BJ (cell line): ENCODE measurements at regions not wholly inside any gene's neighbourhood (a gene's known extent, or its start where the extent isn't known, plus 50 kb on each side); places are given as distances from the start of the nearest gene placed in this dataset.

Source experiments
- CTCF ChIA-PET: fragments of 350-600 bp; formaldehyde crosslinking; extraction: SDS; loops from one replicate; lab custom pipeline; 2021; ENCODE audit warnings: antibody characterized with exemption, inconsistent platforms; lab: Yijun Ruan, JAX
- POLR2A ChIA-PET: fragments of 300-600 bp; sonication (Branson Sonifier 250); formaldehyde crosslinking; extraction: SDS; loops from one replicate; lab custom pipeline; 2021; ENCODE audit warnings: antibody characterized with exemption; lab: Charles Lee
- DNase-seq: peaks from one replicate; pipeline ENCODE4 v3.0.0-alpha.2; 2011; ENCODE audit warnings: low read depth
- H3K27me3 ChIP-seq: 2 replicates; pipeline ENCODE4 v1.6.0; 2011; ENCODE audit warnings: low read length; ENCODE audit not compliant: control insufficient read depth, insufficient read depth
- H3K36me3 ChIP-seq: 2 replicates; pipeline ENCODE4 v1.5.1; 2011; ENCODE audit warnings: low read length; ENCODE audit not compliant: control insufficient read depth, insufficient read depth
- H3K4me3 ChIP-seq: 2 replicates; pipeline ENCODE4 v1.5.1; 2011; ENCODE audit warnings: low read depth, mild to moderate bottlenecking, control low read depth, low read length
- TF ChIP-seq, protein P1 (sequence below): IDR thresholded peaks from 2 replicates; pipeline ENCODE4 v1.5.1; 2011; ENCODE audit warnings: low read depth, mild to moderate bottlenecking, control low read depth, inconsistent platforms, low read length, moderate library complexity; ENCODE audit not compliant: insufficient read depth

DNA sequence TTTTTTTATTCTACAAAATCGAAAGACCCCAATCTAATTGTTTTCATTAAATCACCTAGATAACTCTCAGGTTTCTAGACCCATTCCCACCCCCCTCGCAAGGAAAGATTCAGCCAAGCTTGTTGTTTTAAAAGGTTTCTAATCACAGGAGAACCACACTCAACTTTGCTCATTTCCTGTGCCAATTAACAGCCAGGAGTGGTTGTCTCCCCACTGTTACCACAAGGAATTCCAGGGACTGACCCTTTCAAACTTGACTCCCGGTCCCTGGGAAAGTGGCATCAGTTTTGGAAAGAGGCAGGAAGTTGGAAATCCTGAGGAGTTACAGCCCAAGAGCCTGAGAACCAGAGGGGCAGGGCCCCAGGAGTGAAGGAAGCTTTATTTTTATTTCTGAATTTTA lies 561.3 kb upstream of the JAG1 start:
- Histone ChIP-seq H3K36me3 (no peaks in the 10 kb centered on the region), H3K4me3 (no peak overlapping the region), H3K27me3 (no peaks in the 10 kb centered on the region)
- TF ChIP-seq, protein P1, sequence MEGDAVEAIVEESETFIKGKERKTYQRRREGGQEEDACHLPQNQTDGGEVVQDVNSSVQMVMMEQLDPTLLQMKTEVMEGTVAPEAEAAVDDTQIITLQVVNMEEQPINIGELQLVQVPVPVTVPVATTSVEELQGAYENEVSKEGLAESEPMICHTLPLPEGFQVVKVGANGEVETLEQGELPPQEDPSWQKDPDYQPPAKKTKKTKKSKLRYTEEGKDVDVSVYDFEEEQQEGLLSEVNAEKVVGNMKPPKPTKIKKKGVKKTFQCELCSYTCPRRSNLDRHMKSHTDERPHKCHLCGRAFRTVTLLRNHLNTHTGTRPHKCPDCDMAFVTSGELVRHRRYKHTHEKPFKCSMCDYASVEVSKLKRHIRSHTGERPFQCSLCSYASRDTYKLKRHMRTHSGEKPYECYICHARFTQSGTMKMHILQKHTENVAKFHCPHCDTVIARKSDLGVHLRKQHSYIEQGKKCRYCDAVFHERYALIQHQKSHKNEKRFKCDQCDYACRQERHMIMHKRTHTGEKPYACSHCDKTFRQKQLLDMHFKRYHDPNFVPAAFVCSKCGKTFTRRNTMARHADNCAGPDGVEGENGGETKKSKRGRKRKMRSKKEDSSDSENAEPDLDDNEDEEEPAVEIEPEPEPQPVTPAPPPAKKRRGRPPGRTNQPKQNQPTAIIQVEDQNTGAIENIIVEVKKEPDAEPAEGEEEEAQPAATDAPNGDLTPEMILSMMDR: no peak
- ChIA-PET CTCF (no interaction called here), POLR2A (no interaction called here)
- peak; percentile 31 for DNase-seq

DNA sequence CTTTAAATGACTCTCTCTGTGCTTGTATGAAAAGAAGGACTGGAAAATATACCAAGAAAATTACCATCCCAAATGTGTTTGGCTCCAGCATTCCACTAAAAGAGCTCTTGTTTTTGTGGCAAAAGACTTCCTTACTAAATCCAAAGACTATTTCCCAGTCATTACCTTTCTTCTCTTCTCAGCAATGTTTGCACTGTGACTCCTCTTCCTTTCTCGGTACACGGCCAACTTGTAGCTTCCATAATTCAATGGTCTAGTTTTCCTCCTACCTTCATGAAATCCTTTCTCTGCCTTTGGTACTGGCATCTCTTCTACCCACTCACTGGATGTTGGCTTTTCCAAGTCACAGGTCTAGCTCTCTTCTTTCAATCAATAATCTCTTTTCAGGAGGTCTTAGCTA lies 568.5 kb upstream of the JAG1 start:
- TF ChIP-seq, protein P1: no peak
- CTCF ChIA-PET: interaction anchor here (1.2 kb wide), 1 partner anchor 20 kb away, joined by 3 read pairs; no protein-coding TSS in a partner anchor
- Histone ChIP-seq H3K36me3 (no peaks in the 10 kb centered on the region), H3K27me3 (peaks cover under 1% of the 10 kb centered on the region; the same call in 1 of the 2 replicates), H3K4me3 (no peak overlapping the region)
- POLR2A ChIA-PET: no interaction called here
- DNase-seq: no peak

DNA sequence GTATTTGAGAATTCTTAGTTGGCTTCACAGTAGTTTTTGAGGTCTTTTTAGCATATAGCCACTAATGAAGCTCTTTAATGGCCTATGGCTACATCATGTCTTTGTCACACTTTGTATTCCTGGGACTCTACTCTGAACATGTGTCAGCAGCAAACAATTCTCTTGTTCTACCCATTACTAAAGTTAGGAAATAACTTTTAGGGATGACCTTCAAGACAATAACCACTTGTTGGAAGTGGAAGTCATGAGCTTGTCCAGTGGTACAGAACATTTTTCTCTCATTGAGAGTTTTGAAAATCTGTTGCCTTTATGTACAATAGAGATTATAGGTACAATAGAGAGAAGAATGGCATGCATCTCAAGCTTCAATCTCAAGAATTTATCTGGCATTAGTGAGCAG lies 571.6 kb upstream of the JAG1 start:
- POLR2A ChIA-PET: no interaction called here

DNA sequence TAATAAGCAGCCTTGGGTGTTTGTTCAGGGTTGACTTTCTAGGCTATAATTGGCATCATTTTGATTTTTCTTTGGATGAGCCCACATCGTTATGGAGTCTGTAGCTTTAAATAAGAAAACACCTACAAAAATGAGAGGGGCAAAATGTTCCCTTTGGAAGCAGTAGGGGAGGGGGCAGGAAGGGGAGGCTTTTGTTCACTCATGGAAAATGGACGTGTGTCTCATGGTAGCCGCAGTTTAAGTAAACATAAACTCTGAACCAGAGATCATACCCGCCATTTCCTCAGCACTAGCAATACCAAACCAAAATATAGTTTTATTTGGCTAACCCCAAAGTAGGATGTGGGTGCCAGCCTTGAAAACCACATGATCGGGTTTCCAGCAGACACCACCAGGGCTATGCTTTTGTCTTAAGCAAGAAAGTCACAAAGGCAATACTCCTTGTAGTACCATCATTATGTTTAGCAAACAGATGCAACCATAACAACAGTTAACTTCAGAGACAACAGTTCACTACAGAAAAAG lies 572.5 kb upstream of the JAG1 start:
- ChIA-PET POLR2A (no interaction called here), CTCF (interaction anchor here (1.3 kb wide), 1 partner anchor 13 kb away, joined by 3 read pairs; no protein-coding TSS in a partner anchor)
- H3K27me3 ChIP-seq: peaks cover 5% of the 10 kb centered on the region
- TF ChIP-seq, protein P1: no peak
- no peaks in the 10 kb centered on the region for H3K36me3 ChIP-seq
- no peak for DNase-seq
- no peak overlapping the region for H3K4me3 ChIP-seq

More for the DNA sequence above, 571.6 kb upstream of the JAG1 start:
- H3K36me3 ChIP-seq: no peaks in the 10 kb centered on the region
- CTCF ChIA-PET: interaction anchor here (1.3 kb wide), 1 partner anchor 14 kb away, joined by 3 read pairs; no protein-coding TSS in a partner anchor
- no peak overlapping the region for H3K4me3 ChIP-seq
- H3K27me3 ChIP-seq: peaks cover 5% of the 10 kb centered on the region
- TF ChIP-seq, protein P1: no peak
- DNase-seq: no peak

DNA sequence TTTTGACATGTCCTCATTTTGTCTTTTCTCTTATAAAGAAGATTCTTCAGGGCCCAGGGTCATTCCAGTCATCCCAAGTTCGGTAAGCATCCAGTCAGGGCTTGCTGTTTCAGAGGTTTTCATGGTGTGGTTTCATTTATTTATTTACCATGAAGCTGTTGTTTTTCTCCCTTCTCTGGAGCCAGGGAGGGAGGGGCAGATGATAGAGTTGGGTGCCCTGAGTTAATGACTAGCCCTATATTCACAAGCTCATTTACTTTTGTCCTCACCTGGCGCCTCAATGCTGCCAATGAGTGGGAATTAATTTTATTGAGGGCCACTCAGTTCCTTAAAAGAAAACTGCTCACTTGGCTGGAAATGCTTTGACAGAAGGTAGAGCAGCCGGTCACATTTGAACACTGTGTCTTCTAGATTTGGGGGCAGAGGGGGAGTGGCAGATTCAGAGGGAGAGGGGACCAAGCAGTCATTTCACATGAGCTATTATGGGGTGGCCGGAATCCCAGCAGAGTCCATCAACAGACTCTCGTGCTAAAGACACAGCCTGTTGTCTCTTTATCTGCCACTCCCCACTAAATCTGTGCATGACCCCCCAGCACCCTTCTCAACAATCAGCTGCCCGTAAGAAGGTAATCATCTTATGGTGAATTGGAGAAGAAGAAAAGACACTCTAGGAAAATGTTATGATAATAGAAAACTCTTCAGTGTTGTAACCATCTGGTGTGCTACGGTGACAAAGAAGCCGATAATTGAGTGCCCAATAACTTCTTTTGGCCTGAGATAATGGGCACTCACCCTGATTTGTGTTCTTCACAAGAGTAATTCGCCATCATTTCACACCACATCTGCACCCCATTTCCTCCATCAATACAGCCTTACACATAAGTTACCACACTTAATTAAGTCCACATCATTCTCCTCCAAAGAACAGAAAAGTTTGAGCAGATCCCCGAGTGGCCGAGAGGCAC lies 573.5 kb upstream of the JAG1 start:
- POLR2A ChIA-PET: no interaction called here

More for the DNA sequence above, 573.5 kb upstream of the JAG1 start:
- Histone ChIP-seq H3K4me3 (no peak overlapping the region), H3K27me3 (peaks cover 5% of the 10 kb centered on the region), H3K36me3 (no peaks in the 10 kb centered on the region)
- CTCF ChIA-PET: interaction anchor here (0.7 kb wide), 1 partner anchor 695 kb away, joined by 3 read pairs; no protein-coding TSS in a partner anchor
- TF ChIP-seq, protein P1: no peak
- DNase-seq: no peak
